ENCODE measurements at regions not wholly inside any gene's neighbourhood (a gene's known extent, or its start where the extent isn't known, plus 50 kb on each side); places are given as distances from the start of the nearest gene placed in this dataset.

DNA sequence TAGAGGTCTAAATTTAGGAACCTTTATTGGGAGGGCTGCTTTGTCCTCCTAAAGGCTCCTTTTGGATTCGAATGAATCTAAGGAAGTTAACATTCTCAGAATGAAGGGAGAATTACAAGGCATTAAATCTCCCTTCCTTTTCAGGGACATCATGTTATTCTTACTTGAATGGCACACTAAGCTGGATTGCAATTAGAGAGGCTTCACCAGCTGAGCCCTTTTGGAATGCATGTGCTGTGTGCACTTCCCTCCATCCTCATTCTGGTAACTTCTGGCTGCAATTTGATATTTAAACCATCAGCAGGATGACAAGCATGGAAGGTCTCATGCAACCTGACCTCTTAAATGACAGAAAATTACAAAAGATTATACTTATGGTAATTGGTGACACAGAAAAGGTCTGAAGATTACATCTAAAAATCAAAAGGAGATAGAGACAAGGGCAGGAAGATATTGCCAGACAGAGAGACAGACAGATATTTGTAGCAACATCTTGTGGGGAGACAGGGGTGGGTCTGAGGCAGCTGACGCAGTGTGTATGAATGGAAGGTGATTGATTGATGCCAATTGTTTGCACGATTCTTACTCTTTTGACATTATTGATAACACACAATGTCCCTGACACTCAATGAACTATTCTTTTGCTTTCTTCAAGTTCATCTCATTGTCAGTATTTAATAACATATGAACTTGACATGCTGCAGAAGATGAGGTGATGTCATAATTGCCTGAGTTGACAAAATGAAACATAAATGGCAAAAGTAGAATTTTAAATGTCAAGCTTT lies 570.8 kb upstream of the GYPC start:
- no peak overlapping the region for H3K4me3 ChIP-seq (ENCODE audit: low read depth, low read length)
- no peak for DNase-seq (ENCODE audit: low read depth)
- TF ChIP-seq, protein P1, sequence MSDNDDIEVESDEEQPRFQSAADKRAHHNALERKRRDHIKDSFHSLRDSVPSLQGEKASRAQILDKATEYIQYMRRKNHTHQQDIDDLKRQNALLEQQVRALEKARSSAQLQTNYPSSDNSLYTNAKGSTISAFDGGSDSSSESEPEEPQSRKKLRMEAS (IDR thresholded peaks at IDR 0.05; ENCODE audit: low read depth, low read length): no peak
- TF ChIP-seq, protein P2, sequence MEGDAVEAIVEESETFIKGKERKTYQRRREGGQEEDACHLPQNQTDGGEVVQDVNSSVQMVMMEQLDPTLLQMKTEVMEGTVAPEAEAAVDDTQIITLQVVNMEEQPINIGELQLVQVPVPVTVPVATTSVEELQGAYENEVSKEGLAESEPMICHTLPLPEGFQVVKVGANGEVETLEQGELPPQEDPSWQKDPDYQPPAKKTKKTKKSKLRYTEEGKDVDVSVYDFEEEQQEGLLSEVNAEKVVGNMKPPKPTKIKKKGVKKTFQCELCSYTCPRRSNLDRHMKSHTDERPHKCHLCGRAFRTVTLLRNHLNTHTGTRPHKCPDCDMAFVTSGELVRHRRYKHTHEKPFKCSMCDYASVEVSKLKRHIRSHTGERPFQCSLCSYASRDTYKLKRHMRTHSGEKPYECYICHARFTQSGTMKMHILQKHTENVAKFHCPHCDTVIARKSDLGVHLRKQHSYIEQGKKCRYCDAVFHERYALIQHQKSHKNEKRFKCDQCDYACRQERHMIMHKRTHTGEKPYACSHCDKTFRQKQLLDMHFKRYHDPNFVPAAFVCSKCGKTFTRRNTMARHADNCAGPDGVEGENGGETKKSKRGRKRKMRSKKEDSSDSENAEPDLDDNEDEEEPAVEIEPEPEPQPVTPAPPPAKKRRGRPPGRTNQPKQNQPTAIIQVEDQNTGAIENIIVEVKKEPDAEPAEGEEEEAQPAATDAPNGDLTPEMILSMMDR (IDR thresholded peaks at IDR 0.05; ENCODE audit: low read depth, low read length): no peak
- TF ChIP-seq MYC (IDR thresholded peaks at IDR 0.05; ENCODE audit: low read depth, low read length) (no peak), POLR2A (IDR thresholded peaks at IDR 0.05; ENCODE audit: extremely low read depth, insufficient read length) (no peak)

GRCh38 chr2:126100962-126101361 lies 555.0 kb upstream of the GYPC start:
- no peak for TF ChIP-seq POLR2A (IDR thresholded peaks at IDR 0.05; ENCODE audit: extremely low read depth, insufficient read length)
- TF ChIP-seq, protein P1 (IDR thresholded peaks at IDR 0.05; ENCODE audit: low read depth, low read length): no peak
- TF ChIP-seq, protein P2 (IDR thresholded peaks at IDR 0.05; ENCODE audit: low read depth, low read length): no peak
- no peak for TF ChIP-seq MYC (IDR thresholded peaks at IDR 0.05; ENCODE audit: low read depth, low read length)
- DNase-seq (ENCODE audit: low read depth): no peak
- H3K4me3 ChIP-seq (ENCODE audit: low read depth, low read length): no peak overlapping the region

DNA sequence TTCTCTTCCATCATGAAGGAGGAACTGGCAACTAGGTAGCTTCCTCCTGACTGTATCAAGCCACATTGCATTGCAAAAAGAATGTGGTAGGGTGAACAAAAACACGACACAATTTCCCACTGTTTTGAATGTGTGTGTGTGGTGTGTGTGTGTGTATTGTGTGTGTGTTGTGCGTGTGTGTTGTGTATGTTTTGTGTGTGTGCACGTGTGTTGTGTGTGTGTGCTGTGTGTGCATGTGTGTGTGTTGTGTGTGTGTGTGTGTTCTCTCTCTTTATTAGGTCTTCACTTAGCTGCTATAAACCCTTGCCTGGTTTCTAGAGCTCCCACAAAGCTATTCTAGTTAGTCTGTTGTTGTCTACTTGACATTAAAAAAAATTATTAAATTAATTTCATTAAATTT lies 550.0 kb upstream of the GYPC start:
- no peak for DNase-seq (ENCODE audit: low read depth)
- H3K4me3 ChIP-seq (ENCODE audit: low read depth, low read length): no peak overlapping the region
- TF ChIP-seq, protein P2 (IDR thresholded peaks at IDR 0.05; ENCODE audit: low read depth, low read length): no peak
- no peak for TF ChIP-seq POLR2A (IDR thresholded peaks at IDR 0.05; ENCODE audit: extremely low read depth, insufficient read length)
- TF ChIP-seq, protein P1 (IDR thresholded peaks at IDR 0.05; ENCODE audit: low read depth, low read length): no peak
- TF ChIP-seq MYC (IDR thresholded peaks at IDR 0.05; ENCODE audit: low read depth, low read length): no peak

DNA sequence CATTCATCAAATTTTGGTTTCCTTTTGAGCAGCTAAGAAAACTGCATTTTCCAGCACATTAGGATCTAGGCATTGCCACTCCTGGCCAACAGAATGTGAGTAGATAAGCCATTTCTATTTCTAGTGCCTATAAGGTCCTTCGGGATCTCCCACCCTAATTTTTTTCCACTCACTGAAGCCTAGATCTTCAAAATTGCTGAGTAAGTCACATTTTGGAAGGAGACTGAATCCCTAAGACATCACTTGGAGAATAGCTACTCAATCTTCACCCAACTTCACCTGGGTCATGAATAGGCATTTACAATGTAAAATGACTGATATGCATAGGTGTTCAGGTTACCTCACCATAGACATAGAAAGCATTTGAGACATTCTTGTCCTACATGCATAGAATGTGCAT lies 548.1 kb upstream of the GYPC start:
- H3K4me3 ChIP-seq (ENCODE audit: low read depth, low read length): no peak overlapping the region
- DNase-seq (ENCODE audit: low read depth): no peak
- TF ChIP-seq MYC (IDR thresholded peaks at IDR 0.05; ENCODE audit: low read depth, low read length): no peak
- TF ChIP-seq, protein P2 (IDR thresholded peaks at IDR 0.05; ENCODE audit: low read depth, low read length): no peak
- no peak for TF ChIP-seq POLR2A (IDR thresholded peaks at IDR 0.05; ENCODE audit: extremely low read depth, insufficient read length)
- TF ChIP-seq, protein P1 (IDR thresholded peaks at IDR 0.05; ENCODE audit: low read depth, low read length): no peak

DNA sequence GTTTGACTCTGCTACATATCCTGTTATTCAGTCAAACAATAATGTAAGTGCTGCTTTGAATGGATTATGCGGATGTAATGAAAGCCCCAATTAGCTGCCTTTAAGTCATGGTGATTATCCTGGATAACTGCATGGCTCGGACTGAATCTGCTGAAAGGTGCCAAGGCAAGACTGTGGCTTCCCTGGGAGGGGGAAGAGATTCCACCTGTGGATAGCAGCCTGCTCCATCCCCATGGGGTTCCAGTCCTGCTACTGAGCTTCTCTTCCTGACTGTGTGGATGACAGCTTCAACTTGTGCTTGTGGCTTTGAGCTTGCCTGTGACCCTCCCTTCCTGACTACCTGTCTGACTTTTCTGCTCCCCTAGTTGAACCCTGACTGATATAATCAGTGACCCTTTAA lies 540.0 kb upstream of the GYPC start:
- no peak for DNase-seq (ENCODE audit: low read depth)
- H3K4me3 ChIP-seq (ENCODE audit: low read depth, low read length): no peak overlapping the region
- TF ChIP-seq, protein P1 (IDR thresholded peaks at IDR 0.05; ENCODE audit: low read depth, low read length): no peak
- no peak for TF ChIP-seq MYC (IDR thresholded peaks at IDR 0.05; ENCODE audit: low read depth, low read length)
- no peak for TF ChIP-seq POLR2A (IDR thresholded peaks at IDR 0.05; ENCODE audit: extremely low read depth, insufficient read length)
- TF ChIP-seq, protein P2 (IDR thresholded peaks at IDR 0.05; ENCODE audit: low read depth, low read length): no peak

All from NB4 (cell line).